B cell (primary cell): ENCODE measurements at regions not wholly inside any gene's neighbourhood (a gene's known extent, or its start where the extent isn't known, plus 50 kb on each side); places are given as distances from the start of the nearest gene placed in this dataset.

Experiments used
- CTCF ChIP-seq: fragments of 200-600 bp; IDR thresholded peaks from one replicate; pipeline ENCODE4 v1.8.0; 2022; ENCODE audit warnings: antibody characterized with exemption, mild to moderate bottlenecking
- EZH2 ChIP-seq: IDR thresholded peaks from 2 replicates; pipeline ENCODE4 v1.6.1; 2012; ENCODE audit warnings: borderline replicate concordance, low read depth, mild to moderate bottlenecking, moderate library complexity, low read length; ENCODE audit not compliant: insufficient read depth, poor library complexity, severe bottlenecking

GRCh38 chr7:45256309-45256708 lies 98.7 kb downstream of the RAMP3 start:
- TF ChIP-seq CTCF: no peak
- no peak for TF ChIP-seq EZH2
